HL-60 (cell line): ENCODE measurements at regions not wholly inside any gene's neighbourhood (a gene's known extent, or its start where the extent isn't known, plus 50 kb on each side); places are given as distances from the start of the nearest gene placed in this dataset.

Experiments
- POLR2AphosphoS5 ChIP-seq: IDR thresholded peaks from 2 replicates; pipeline ENCODE4 v1.6.1; 2012; ENCODE audit warnings: low read depth
- TF ChIP-seq, protein P1 (sequence below): IDR thresholded peaks from one replicate; pipeline ENCODE4 v1.5.1; 2011; ENCODE audit warnings: low read length, control low read depth, inconsistent platforms; ENCODE audit not compliant: insufficient read depth

DNA sequence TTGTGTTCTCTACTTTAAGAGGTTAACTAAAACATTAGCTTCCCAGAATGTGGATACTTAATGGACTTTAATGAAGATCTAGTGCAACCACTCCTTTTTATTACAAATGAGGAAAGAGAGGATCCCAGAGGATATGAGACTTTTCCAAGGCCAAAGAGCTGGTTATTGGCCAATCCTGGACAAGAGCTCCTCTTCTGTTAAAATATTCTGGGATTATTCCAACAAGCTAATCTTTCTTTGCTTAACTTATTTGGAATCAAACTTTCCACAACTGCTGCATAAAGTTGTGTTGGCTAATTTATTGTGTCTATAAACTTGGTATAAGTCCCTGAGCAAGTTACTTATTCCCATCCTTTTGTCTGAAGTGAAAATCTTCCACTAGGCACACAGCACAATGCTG, 174.2 kb upstream of the HCCS start:
- TF ChIP-seq, protein P1, sequence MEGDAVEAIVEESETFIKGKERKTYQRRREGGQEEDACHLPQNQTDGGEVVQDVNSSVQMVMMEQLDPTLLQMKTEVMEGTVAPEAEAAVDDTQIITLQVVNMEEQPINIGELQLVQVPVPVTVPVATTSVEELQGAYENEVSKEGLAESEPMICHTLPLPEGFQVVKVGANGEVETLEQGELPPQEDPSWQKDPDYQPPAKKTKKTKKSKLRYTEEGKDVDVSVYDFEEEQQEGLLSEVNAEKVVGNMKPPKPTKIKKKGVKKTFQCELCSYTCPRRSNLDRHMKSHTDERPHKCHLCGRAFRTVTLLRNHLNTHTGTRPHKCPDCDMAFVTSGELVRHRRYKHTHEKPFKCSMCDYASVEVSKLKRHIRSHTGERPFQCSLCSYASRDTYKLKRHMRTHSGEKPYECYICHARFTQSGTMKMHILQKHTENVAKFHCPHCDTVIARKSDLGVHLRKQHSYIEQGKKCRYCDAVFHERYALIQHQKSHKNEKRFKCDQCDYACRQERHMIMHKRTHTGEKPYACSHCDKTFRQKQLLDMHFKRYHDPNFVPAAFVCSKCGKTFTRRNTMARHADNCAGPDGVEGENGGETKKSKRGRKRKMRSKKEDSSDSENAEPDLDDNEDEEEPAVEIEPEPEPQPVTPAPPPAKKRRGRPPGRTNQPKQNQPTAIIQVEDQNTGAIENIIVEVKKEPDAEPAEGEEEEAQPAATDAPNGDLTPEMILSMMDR: no peak
- no peak for TF ChIP-seq POLR2AphosphoS5
